HepG2 (cell line): ENCODE measurements at regions not wholly inside any gene's neighbourhood (a gene's known extent, or its start where the extent isn't known, plus 50 kb on each side); places are given as distances from the start of the nearest gene placed in this dataset.

Experiments used
- ATAC-seq: fragments of 200-7000 bp; cut with Tn5 transposase; 3 replicates; pipeline ENCODE4 v1.9.1; 2020; ENCODE audit warnings: mild to moderate bottlenecking, moderate library complexity
- BruUV-seq: library from RNA; stranded (reverse); fragments of 400-500 nt; replicated peaks from 2 replicates; lab custom pipeline; 2021; lab: Mats Ljungman, UMichigan
- CTCF ChIA-PET: fragments of 300-600 bp; formaldehyde crosslinking; extraction: SDS; loops from one replicate; lab custom pipeline; 2021; ENCODE audit warnings: low total read pairs, inconsistent platforms, low intra/inter-chr PET ratio; lab: Yijun Ruan, JAX
- POLR2A ChIA-PET: fragments of 350-600 bp; sonication (Branson Sonifier 250); formaldehyde crosslinking; loops from one replicate; lab custom pipeline; 2020; ENCODE audit warnings: antibody characterized with exemption, inconsistent platforms; lab: Yijun Ruan, JAX
- DNase-seq: peaks from one replicate; pipeline ENCODE4 v3.0.0-alpha.2; 2015; ENCODE audit warnings: low spot score
- FAIRE-seq: peaks from 3 replicates; lab custom pipeline; 2011; peaks lifted over from hg19 to GRCh38; lab: Jason Lieb, UNC
- H2AFZ ChIP-seq: one replicate; pipeline ENCODE4 v1.6.1; 2011; ENCODE audit warnings: low read length, inconsistent platforms
- H3K27ac ChIP-seq: fragments of 300-600 bp; 3 replicates; pipeline ENCODE4 v1.8.0; 2011; ENCODE audit warnings: mixed run types, mild to moderate bottlenecking, mixed read lengths, low read length, inconsistent platforms; ENCODE audit not compliant: insufficient read depth; ENCODE audit errors: extremely low read length
- H3K27me3 ChIP-seq, 2 experiments: fragments of 200-600 bp in 1 of 2; 2 replicates in 1 of 2; 3 replicates in 1 of 2; pipeline versions ENCODE4 v1.6.0 to v1.8.0; 2011; ENCODE audit warnings: low read length in 2 of 2, mild to moderate bottlenecking in 2 of 2, moderate library complexity in 2 of 2, inconsistent platforms in 1 of 2; ENCODE audit not compliant: insufficient read depth in 2 of 2, control insufficient read depth in 1 of 2
- H3K36me3 ChIP-seq, 2 experiments: fragments of 200-600 bp in 1 of 2; replicated peaks in 1 of 2; 2 replicates in 1 of 2; 3 replicates in 1 of 2; pipeline versions ENCODE4 v1.5.1 to v1.8.0; 2011; ENCODE audit warnings: low read length in 2 of 2, inconsistent platforms in 1 of 2; ENCODE audit not compliant: insufficient read depth in 2 of 2, control insufficient read depth in 1 of 2
- H3K4me1 ChIP-seq: 2 replicates; pipeline ENCODE4 v1.5.1; 2012; ENCODE audit warnings: low read length, inconsistent platforms; ENCODE audit not compliant: insufficient read depth
- H3K4me2 ChIP-seq: 2 replicates; pipeline ENCODE4 v1.6.0; 2011; ENCODE audit warnings: low read depth, low read length, inconsistent platforms
- H3K4me3 ChIP-seq, 3 experiments: fragments of 200-600 bp in 1 of 3; sonication (generic), shearing (Covaris generic) in 1 of 3; replicated peaks in 1 of 3; 2 replicates each; pipeline ENCODE4 v1.5.1; 2011 to 2016; ENCODE audit warnings: low read length in 3 of 3, inconsistent platforms in 2 of 3, low read depth in 2 of 3, mild to moderate bottlenecking in 2 of 3, control low read depth in 1 of 3, mixed read lengths in 1 of 3; ENCODE audit not compliant: insufficient read depth in 1 of 3
- H3K79me2 ChIP-seq: one replicate; pipeline ENCODE4 v1.6.1; 2011; ENCODE audit warnings: low read length, inconsistent platforms; ENCODE audit not compliant: insufficient read depth
- H3K9ac ChIP-seq: 2 replicates; pipeline ENCODE4 v1.6.0; 2011; ENCODE audit warnings: mild to moderate bottlenecking, low read depth, low read length, inconsistent platforms; ENCODE audit not compliant: insufficient read depth
- H3K9me3 ChIP-seq: 2 replicates; pipeline ENCODE4 v1.5.1; 2012; ENCODE audit warnings: mild to moderate bottlenecking, low read length
- H4K20me1 ChIP-seq: 2 replicates; pipeline ENCODE4 v1.6.0; 2011; ENCODE audit warnings: inconsistent platforms, mild to moderate bottlenecking, low read length, moderate library complexity; ENCODE audit not compliant: insufficient read depth
- ATF7-NPFF ChIP-seq: sonication (generic); formaldehyde crosslinking; IDR thresholded peaks from 2 replicates; pipeline ENCODE4 v1.8.1; 2023; ENCODE audit warnings: mild to moderate bottlenecking, low read depth, missing genetic modification reagents, moderate library complexity
- CREB1 ChIP-seq, 2 experiments: fragments of 450-650 bp in 1 of 2; IDR thresholded peaks; 2 replicates each; pipeline ENCODE4 v1.6.1; 2016 to 2017; ENCODE audit warnings: control low read depth in 1 of 2, mild to moderate bottlenecking in 1 of 2, missing compliant biosample characterization in 1 of 2, missing genetic modification characterization in 1 of 2
- ELF4 ChIP-seq: sonication (generic); formaldehyde crosslinking; IDR thresholded peaks from 2 replicates; pipeline ENCODE4 v1.5.0; 2020; ENCODE audit warnings: missing genetic modification reagents, mild to moderate bottlenecking, moderate library complexity, borderline replicate concordance
- NFE2L2 ChIP-seq: fragments of 150-350 bp; IDR thresholded peaks from 2 replicates; pipeline ENCODE4 v1.6.1; 2014; ENCODE audit warnings: low read length
- ZNF432 ChIP-seq: sonication (generic); formaldehyde crosslinking; IDR thresholded peaks from 2 replicates; pipeline ENCODE4 v1.5.0; 2020; ENCODE audit warnings: missing genetic modification reagents, mild to moderate bottlenecking, borderline replicate concordance
- ZNF496 ChIP-seq: sonication (generic); formaldehyde crosslinking; IDR thresholded peaks from 2 replicates; pipeline ENCODE4 v1.8.1; 2023; ENCODE audit warnings: mild to moderate bottlenecking, moderate library complexity, missing genetic modification reagents; ENCODE audit not compliant: insufficient replicate concordance
- ZNF713 ChIP-seq: sonication (generic); formaldehyde crosslinking; IDR thresholded peaks from 2 replicates; pipeline ENCODE4 v1.4.0; 2020; ENCODE audit warnings: mild to moderate bottlenecking, missing genetic modification reagents
- WGBS: methylation state at CpG from one replicate; pipeline ENCODE4 v1.1.6; 2017; ENCODE audit warnings: low lambda C conversion rate; 5-methylcytosine and 5-hydroxymethylcytosine counted together
- in situ Hi-C: cut with HindIII; loops from 2 replicates; pipeline ENCODE4 v1.10.0; 2017; ENCODE audit warnings: low pct_unique_long_range_greater_than_20kb; ENCODE audit not compliant: extremely low pct_ligation_motif_present
- intact Hi-C: fragments of 100-400 bp; cut with micrococcal nuclease; formaldehyde crosslinking; loops from one replicate; pipeline ENCODE4 v1.10.0; 2022; ENCODE audit not compliant: unreplicated experiment

DNA sequence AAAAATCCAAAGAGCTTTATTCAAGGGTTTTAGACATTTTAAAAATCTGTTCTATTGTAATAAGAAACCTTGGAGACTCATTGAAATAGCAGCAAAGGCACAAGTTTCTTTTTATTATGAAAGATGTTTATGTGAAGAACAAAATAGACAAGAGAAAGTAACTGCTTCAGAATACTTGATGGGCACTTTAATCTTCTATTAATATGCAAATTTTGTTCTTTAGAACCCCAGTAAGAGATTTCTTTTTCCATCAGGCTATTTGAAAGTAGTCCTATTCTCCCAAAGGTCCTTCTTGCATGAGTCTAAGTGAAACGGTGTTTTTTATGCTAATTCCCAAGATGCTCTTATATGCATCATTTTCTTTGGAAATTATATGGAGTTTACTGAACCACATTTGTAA is 602.0 kb downstream of the EFNA5 start:
- TF ChIP-seq ZNF713 (no peak), NFE2L2 (no peak)
- intact Hi-C loops (no loop called here), in situ Hi-C loops (no loop called here)
- CTCF ChIA-PET = no interaction called here
- Histone ChIP-seq H3K36me3 (no peaks in the 10 kb centered on the region), H3K4me1 (no peaks in the 10 kb centered on the region), H3K4me3 (no peak overlapping the region), H3K79me2 (no peaks in the 10 kb centered on the region), H4K20me1 (no peaks in the 10 kb centered on the region; the same call in 1 of the 2 replicates), H3K27me3 (no peaks in the 10 kb centered on the region), H3K9ac (no peak overlapping the region), H2AFZ (no peak overlapping the region), H3K4me2 (no peak overlapping the region), H3K9me3 (no peaks in the 10 kb centered on the region; the same call in 1 of the 2 replicates), H3K27ac (no peak overlapping the region)
- ATAC-seq (no peak), FAIRE-seq (no peak), DNase-seq (no peak)
- POLR2A ChIA-PET = no interaction called here
- BruUV-seq = no TSS peak
- WGBS = 8% methylated on average over 1 of the region's 1 CpG

DNA sequence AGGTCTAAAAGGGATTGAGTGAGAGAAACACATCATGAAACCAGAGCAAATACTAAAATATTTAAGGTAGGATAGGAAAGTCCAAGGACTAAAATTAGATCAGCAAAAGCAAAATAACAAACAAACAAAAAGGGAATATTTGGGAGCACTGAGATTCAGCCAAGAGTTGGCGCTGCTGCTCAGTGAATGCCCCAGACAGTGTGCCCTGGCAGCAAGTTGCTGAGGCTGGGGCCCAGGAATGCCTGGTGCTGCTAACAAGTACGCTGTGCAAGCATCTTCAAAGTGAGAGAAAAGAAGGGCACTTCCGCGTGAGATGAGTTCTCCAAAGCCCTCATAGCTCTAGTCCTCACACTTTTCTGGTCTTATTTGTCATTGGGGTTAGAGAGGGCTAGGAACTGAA is 603.3 kb downstream of the EFNA5 start:
- no peak for DNase-seq
- in situ Hi-C loops = no loop called here
- FAIRE-seq = no peak

More for the DNA sequence above, 603.3 kb downstream of the EFNA5 start:
- Histone ChIP-seq H3K27me3 (no peaks in the 10 kb centered on the region), H3K9me3 (no peaks in the 10 kb centered on the region), H3K4me3 (no peak overlapping the region), H3K27ac (no peak overlapping the region), H2AFZ (no peak overlapping the region), H3K4me1 (no peaks in the 10 kb centered on the region), H3K4me2 (no peak overlapping the region), H3K36me3 (no peaks in the 10 kb centered on the region), H4K20me1 (no peaks in the 10 kb centered on the region; the same call in 1 of the 2 replicates), H3K9ac (no peak overlapping the region), H3K79me2 (no peaks in the 10 kb centered on the region)
- no peak for TF ChIP-seq ATF7-NPFF (CRISPR knock-in tag)
- TF ChIP-seq ELF4 (CRISPR knock-in tag) = no peak
- no peak for TF ChIP-seq ZNF496 (CRISPR knock-in tag)
- TF ChIP-seq ZNF432 (CRISPR knock-in tag) = no peak
- TF ChIP-seq CREB1 (IDR thresholded peaks at IDR 0.05) = no peak
- no peak for TF ChIP-seq CREB1 (CRISPR knock-in tag; IDR thresholded peaks at IDR 0.05)
- ATAC-seq = no peak
- no TSS peak for BruUV-seq
- intact Hi-C loops = no loop called here
- ChIA-PET CTCF (no interaction called here), POLR2A (no interaction called here)
- 17% methylated on average over 4 of the region's 4 CpGs for WGBS
